Testis (tissue), 2 donors: ENCODE measurements at regions not wholly inside any gene's neighbourhood (a gene's known extent, or its start where the extent isn't known, plus 50 kb on each side); places are given as distances from the start of the nearest gene placed in this dataset.

Experiments used
- CTCF ChIP-seq, 3 experiments: fragments of 450-650 bp in 2 of 3; fragments of 200-600 bp in 1 of 3; sonication (generic) in 1 of 3; IDR thresholded peaks; one replicate each; pipeline ENCODE4 v1.5.1; 2016 to 2019; ENCODE audit warnings: antibody characterized with exemption in 3 of 3, mild to moderate bottlenecking in 2 of 3, moderate library complexity in 1 of 3
- POLR2A ChIP-seq: fragments of 450-650 bp; IDR thresholded peaks from one replicate; pipeline ENCODE4 v1.6.1; 2017; ENCODE audit warnings: antibody characterized with exemption, mild to moderate bottlenecking, moderate library complexity

- TF ChIP-seq POLR2A, result no peak
- no peak for TF ChIP-seq CTCF (IDR thresholded peaks at IDR 0.05)
Observed at GRCh38 chr4:57412259-57413054, 302.3 kb upstream of the IGFBP7 start.
